ENCODE measurements at regions not wholly inside any gene's neighbourhood (a gene's known extent, or its start where the extent isn't known, plus 50 kb on each side); places are given as distances from the start of the nearest gene placed in this dataset.

DNA sequence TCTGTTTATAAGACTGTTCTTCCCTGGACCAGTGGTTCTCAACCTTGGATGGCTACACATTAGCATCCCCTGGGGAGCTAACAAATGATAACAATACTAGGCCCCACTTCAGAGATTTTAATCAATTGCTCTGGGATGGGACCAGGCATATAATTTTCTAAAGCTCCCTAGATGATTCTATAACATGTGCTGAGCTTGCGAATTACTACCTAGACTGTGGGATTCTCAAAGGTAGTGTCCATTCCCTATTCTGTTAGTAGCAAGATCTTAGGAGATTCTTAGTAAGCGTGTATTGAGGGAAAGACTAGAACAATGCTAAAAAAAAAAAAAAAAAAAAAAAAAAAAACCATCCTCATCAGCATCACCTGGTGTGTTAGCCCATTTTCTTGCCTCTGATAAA lies 412.0 kb upstream of the CDH5 start:
- DNase-seq (ENCODE audit: low spot score): no peak

DNA sequence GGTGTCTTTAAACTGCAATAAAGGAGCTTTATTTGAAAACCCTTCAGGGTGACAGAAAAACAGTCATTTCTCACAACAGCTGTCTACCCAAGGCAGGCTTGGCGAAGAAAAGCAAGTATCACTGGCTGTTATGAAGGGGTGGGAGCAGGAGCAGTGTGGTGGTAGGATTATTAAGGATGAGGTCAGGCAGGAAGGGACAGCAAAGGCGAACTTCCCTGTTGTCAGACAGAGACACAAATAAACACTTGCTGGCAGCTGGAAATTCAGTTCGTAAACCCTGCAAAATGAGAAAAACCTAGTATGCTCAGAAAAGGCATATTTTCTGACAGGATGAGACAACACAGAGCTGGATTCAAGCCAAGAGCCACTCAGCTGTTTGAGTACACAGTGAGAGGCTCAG lies 416.3 kb upstream of the CDH5 start:
- DNase-seq (ENCODE audit: low spot score): no peak

DNA sequence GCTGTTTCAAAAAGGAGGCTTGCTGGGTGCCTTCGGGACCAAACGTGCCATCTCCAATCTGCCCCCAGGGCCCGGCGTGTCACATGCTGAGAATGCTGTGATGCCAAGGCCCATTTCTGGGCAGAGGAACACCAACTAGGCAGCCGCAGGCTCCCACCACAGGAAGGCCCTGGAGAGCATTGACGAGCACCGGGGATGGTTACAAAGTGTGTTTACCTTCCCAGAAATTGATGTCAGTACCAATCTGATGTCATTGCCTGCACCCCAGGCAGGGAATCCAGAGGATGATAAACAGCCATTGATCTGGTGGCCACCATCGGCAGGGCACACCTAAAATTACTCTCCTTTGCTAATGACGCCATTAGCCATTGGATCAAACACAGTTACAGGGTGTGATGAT lies 418.1 kb upstream of the CDH5 start:
- no peak for DNase-seq (ENCODE audit: low spot score)

DNA sequence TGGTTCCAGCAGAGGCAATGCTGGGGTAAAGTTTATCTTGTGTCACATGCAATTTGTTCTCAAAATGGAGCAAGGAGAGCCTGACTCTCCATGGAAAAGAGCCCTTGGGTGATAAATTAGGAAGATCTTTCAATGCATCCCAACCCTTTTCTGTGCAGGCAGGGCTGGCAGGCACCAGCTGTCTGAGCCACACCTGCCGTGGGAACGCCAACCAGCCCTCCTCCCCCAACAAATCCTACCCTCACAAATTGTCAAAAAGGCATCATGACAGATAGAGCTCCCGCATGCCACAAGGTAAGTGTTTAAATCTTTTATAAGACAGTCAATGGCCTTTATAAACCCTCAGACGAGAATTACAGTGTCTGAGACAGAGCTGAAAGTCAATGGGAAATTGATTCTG lies 418.5 kb upstream of the CDH5 start:
- DNase-seq (ENCODE audit: low spot score): no peak

DNA sequence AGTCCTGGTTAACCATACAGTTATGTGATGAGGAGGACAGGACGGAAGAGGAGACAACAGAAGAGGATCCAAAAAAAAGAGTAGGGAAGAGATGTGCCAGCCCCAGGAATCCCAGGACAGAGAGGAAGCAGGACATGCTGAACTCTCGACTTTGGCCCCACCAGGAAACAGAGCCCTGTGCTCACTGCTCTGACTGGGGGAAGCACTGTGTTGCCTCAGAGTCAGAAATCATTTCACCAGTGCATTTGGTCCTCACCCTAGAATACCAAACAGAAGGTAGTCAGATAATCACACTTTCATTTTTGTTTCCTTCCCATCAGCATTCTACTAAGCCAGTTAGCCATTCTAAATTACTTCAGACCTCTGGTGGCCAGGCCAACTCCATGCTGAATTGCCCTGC lies 421.0 kb upstream of the CDH5 start:
- DNase-seq (ENCODE audit: low spot score): no peak

DNA sequence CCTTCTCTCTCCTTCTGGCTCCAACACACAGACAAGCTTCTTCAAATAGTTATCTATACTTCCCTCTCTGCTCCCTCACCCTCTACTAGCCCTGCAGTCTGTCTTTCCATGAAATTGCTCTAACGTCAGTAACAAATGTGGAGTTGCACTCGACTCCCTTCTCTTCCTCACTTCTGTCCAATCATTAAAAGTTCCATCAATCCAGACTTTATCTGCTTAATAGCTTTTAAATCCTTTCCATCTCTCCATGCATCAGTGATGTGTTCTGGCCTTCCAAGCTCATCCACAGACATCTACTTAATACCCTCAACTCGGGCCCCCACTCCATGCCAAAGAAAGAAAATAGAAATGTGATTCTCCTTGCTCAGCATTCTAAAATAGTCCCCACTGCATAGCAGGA lies 422.1 kb upstream of the CDH5 start:
- no peak for DNase-seq (ENCODE audit: low spot score)

DNA sequence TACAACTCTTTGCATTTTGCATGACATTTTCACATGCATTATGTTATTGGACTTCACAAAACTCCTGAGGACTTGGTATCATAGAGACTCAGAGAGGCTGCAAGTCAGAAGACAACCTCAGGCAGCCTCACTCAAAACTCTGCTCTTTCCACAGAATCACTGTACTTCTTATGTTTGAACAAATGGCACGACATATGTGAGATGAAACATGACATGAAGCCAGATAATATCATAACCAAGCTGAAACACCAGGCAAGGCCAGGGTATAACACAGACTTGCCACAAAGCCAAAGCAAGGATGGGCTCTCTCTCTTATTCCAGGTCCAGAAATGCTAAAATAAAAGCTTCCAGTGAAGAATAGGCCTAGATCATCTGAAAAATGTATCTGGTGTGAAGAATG lies 425.8 kb upstream of the CDH5 start:
- no peak for DNase-seq (ENCODE audit: low spot score)

DNA sequence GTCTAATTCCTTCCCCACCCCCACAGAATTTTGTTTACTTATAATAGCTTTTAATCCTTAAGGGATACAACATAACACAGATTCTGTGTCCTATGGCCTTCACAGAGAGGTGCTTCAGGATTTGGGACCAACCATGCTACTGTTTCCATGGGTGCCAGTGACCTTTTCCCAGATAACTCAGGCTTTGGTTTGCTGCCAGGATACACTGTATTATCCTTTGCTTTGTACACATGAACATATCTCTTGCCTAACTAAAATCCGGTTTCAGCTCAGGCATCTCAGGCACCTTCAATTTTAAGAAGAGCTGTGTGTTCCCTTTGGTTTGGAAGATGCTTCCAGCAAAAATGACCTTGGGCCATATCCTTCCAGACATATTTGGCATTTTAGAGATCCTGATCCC lies 428.4 kb upstream of the CDH5 start:
- DNase-seq (ENCODE audit: low spot score): no peak

DNA sequence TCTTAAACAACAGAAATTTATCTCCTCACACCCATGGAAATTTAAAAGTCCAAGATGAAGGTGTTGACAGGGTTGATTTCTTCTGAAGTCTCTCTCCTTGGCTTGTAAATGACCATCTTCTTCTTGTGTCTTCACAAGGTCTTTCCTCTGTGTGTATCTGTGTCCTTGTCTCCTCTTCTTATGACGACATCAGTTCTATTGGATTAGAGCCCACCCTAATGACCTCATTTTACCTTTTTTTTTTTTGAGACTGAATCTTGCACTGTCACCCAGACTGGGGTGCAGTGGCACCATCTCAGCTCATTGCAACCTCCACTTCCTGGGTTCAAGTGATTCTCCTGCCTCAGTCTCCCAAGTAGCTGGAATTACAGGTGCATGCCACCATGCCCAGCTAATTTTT lies 429.0 kb upstream of the CDH5 start:
- no peak for DNase-seq (ENCODE audit: low spot score)

DNA sequence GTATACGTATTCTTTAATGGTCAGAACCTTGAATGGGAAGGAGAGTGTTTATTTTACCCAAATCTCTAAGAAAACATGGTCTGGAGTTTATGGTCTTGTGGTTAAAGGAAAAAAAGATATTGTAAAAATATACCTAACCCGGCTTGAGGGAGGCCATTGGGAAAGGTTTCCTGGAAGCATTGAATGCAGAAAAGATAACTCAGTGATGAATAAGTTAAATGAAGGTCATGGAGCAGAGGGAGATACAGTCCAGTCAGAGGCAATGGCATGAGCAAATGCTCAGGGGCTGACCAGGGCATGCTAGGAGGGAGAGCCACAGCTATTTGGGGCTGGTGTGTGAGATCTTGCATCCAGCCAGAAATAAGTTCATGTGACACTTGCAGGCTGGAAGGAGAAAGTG lies 430.4 kb upstream of the CDH5 start:
- no peak for DNase-seq (ENCODE audit: low spot score)

DNA sequence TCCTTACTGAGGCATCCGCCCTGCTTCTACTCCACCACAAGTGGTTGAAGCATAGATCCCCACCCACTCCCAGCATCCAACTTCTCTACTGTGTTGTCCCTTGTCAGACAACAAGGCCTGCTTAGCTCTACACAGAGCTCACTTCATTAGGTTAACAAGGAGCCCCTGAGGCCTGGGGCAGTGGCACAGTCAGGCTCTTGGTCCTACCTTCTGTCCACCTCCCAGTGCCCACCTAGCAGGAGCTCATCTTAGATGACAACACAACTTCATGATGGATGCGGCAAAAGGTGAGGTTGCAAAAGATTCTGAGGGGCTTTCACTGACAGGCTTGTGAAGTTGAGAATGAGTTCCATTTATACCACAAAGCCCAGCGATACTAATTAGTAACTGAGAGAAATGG lies 432.0 kb upstream of the CDH5 start:
- no peak for DNase-seq (ENCODE audit: low spot score)

DNA sequence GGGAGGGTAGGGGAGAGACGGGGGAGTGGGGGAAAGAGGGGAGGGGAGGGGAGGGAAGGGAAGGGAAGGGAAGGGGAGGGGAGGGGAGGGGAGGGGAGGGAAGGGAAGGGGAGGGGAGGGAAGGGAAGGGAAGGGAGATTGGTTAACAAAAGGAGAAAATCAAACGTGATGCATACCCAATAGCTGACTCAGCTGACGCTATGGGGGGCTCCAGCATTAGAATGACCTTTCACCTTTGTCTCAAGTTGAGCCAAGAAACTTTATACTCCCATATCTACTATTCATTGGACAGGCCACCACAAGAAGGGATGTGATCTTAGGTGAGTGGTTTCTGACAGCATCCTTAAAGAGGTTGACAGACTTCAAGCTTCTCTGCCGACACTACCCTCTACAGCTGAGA lies 432.8 kb upstream of the CDH5 start:
- DNase-seq (ENCODE audit: low spot score): no peak

DNA sequence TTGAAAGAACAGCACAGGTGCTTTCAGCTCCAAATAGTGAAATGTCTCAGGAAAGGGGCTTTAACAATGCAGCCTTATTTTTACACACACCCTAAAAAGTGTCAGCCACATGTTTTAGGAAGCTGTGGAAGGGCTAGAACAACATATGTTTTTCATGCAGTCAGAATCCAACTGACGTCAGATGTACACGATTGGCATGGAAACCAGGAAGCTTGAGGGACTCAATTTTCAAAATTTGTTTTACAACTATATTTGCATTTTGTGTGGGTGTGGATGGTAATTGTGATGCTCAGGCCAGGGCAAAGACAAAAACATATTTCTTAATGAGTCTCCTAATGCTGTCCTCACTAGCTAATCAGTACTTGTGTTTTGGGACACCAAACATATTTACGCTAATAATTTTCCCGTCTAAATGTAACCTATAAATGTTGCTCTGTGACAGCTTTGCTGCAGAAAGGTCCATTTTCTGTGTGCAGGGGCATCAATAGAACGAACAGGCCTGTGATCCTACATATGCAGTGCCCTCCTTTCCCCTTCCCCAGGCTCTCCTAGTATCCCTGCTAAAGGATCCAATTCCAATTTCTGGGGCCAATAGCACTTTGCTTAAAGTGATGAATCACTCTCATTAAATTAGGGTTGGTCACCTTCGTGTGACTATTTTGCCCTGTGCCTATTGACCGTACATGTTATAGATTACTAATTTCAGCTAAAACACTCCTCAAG lies 434.0 kb upstream of the CDH5 start:
- DNase-seq (ENCODE audit: low spot score): no peak

DNA sequence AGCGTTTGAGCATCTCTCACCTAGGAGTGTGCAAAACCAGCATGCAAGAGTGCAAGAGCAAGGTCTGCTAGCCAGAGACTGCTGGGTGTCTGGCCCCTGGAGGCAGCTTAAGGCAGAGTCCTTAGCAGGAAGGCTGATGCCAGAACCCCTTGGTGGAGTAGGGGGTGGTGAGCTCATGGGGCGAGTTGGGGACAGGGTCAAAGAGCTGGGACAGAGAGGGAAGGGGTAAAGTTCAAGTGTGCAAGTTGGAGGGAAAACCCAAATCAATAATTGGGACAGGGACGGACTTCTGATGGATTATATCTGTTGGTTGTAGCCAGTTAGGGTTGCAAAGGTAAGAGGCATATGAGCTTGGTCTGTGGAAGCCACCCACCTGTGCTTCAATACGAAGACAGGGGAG lies 443.6 kb upstream of the CDH5 start:
- DNase-seq (ENCODE audit: low spot score): no peak

DNA sequence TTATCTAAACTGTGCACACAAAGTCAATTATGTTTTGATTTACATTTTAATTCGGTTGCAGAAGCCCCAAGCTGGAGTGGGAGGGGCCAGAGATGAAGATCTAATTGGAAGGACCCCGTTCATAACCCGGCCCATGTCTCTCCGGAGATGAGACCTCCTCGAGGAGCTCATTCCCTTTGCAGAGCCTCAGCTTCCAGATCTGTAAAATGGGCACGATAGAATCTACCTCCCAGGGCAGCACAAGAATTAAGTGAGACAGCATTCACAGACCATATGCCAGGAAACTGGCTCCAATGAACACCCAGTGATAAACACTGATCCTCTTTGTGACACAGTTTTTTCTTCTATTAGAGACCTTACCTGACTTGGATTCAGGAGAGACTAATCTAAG lies 446.5 kb upstream of the CDH5 start:
- DNase-seq (ENCODE audit: low spot score): no peak

DNA sequence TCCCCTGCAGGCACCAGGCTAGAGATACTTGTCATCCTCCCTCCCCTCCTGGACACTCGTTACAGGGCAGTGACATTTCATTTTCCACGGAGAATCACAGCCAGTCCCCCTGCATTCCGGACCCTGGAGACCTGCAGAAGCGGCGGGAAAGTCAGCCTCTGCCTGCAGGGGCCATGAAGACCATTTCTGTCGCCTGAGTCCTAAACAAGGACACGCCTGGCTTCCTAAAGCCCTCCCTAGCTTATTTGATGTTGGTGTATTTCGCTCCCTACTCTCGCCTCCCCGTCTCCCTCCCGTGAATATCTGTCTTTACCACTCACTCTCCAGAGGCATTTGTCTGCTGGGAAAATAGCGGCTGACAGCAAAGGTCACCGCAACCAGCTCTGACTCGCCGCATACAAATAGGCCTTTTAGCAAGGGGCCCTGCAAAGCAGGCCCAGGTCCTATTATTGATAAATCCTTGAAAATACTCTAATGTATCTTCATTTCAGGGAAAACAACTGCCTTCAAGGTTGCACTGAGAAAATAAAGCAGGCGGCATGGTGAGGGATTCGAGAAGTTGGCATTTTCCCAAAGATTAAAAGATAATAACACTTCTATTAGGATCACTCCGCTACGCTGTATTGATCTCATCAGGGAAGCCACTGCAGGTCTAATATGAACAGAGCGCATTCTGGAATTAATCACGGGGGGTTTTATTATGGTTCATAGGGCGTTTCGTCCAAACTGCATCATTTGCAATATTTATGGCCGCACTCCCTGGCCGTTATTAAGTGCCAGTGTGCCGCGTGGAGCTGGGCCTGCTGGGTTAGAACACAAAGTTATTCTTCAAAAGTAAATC lies 447.1 kb upstream of the CDH5 start:
- DNase-seq (ENCODE audit: low spot score): no peak

DNA sequence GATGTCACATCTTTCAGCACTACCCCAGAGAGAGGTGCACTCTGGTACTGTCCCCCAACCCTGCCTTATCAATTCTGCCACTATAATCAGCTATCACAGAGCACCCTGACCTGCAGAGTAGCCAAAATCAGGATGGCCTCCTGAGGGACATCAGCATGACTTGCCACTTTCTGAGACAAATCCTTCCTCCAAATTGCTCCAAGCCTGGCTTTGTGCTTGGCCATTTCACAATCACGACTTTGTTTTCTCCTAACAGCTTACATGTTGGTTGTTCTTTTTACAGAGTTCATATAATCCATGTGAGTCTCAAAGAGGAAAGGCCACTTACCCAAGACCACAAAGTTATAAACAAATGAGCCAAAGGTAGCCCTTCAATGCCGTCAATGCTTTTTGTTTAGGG lies 449.0 kb upstream of the CDH5 start:
- no peak for DNase-seq (ENCODE audit: low spot score)

DNA sequence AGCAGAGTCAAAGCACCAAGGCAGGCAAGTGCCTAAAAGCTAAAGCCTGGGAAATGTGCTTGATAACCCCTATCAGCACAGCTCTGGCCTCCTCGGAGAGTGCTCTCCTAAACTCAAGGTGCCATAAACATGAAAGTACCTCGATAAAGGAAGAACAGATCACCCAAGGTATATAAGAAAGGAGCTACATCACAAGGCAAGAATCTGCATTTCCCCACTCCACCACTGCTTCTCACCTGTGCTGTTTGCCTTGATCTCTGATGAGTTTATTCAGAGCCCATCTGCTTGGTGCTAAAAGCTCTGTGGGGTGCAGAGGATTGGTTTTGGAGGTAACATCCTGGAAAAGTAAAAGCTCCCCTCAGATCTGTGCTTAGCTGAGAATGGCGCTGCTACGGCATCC lies 449.5 kb upstream of the CDH5 start:
- DNase-seq (ENCODE audit: low spot score): no peak

DNA sequence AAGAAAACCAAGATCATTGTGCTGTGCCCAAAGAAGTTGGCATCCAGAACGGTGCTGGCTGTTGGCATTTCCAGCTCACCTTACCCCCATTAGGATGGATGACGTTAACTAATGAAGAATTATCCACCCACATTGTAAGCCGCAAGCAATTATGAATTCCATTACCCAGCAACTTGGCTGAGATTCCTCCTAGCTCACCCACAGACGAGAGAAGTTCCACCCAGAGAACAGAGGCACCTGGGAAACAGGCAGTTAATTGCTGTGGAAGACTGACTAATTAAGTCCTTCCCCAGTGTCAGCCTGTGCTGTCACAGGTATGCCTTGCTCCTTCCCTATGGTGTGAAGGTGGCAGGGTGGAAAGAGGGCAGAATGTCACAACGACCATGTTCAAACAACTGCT lies 456.2 kb upstream of the CDH5 start:
- no peak for DNase-seq (ENCODE audit: low spot score)

DNA sequence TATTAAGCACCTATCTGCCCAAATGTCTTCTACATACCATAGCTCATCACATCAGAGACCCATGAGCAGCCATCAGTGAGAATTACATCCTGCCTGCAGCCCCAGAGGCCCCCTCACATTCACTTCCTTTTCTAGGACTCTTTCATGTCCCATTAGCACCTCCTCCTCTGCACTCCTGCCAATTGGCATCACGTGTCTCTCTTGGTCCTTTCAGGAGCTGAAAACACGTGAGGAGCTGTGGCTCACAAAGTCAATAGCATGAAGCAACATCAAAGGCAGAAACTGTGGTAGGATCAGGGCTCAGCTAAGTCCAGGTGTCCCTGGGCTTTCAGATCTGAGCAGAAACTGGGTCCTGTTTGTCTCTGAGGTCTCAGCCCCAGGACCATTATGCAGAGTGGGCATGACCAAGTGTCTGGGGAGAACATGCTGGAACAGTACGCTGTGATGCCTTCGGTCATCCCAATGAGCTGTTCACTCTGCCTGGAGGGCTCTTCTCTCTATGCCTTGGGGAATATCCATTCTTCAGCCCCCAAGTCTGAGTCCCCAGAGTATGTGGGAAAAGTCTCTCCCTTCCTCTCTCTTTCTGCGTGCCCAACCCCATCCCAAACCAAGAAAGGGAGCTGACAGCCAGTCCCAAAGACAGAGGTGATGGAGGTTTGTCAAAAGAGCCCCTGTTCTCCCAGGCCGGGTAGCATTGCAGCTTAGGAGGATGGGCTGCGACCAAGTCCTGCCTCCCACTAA lies 457.0 kb upstream of the CDH5 start:
- no peak for DNase-seq (ENCODE audit: low spot score)

DNA sequence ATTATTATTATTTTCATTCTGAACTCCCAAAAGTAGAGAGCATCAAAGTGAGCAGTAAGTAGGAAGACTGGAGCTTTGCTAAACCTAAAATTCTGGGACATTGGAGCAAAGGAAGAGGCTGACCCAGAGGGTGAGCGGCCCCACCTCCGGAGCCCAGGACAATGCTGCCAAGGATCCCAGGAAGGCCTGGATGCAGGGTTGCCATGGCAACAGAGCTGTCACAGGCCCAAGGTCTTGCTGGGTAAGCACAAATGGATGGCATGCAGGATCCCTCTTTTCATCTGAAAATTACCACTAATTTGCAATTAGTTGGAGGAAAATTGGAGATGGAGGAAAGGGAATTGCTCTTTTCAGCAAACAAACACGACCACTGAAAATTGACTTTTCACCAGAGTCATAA lies 457.9 kb upstream of the CDH5 start:
- DNase-seq (ENCODE audit: low spot score): no peak

DNA sequence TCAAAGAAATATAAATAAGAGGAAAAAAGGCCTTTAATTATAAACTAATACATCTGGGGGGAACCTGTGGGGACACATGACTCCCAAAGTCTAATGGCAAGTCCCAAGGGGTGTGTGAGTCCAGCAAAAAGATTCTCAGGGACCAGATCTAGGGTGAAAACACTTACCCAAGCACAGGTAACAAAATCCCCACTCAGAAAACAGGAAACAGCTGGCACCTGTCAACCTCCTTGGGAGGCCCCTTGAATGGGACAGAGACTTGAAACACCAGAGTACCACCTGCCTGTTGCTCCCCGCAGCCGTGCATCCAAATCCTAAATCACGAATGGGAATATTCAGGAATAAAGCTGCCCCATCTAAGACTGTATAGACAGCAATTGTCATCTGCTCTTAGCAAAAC lies 461.2 kb upstream of the CDH5 start:
- no peak for DNase-seq (ENCODE audit: low spot score)

DNA sequence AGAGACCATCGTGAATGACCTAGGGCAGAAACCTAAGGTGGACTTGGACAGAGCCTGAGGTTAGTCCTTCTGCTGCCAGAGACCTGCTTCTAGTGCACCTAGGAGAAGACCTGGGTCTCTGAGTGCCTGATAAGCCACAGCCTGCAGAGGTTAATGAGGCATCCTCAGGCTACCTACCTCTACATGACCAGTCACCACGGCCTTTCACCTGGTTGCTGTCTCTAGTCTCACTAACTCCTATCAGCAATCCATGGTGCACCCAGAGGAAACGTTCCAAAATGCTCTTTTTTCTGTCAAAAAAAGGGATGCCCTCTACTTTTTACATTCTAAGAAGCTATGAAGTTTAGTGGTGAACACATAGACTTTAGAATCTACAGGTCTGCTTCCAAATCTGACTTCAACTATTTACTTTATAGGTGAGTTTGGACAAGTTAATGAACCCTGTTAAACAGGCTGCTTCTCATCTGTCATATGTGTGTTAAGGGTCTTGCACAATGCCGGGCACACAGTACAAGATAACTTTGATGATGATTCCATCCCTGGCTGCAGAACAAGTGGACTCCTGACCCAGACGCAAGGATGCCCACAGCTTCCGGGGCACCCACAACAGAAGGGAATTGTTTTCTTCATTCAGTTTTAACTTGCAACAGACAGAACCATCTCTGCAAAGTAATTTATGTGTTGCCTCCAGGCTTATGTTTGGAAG lies 469.9 kb upstream of the CDH5 start:
- no peak for DNase-seq (ENCODE audit: low spot score)
